IMR-90 (cell line): ENCODE measurements at regions not wholly inside any gene's neighbourhood (a gene's known extent, or its start where the extent isn't known, plus 50 kb on each side); places are given as distances from the start of the nearest gene placed in this dataset.

Experiments used
- ATAC-seq: fragments of 200-7000 bp; cut with Tn5 transposase; 2 replicates; pipeline ENCODE4 v1.9.1; 2020; ENCODE audit warnings: low read depth, mild to moderate bottlenecking, moderate library complexity
- BruUV-seq: library from RNA; stranded (reverse); fragments of 400-500 nt; replicated peaks from 2 replicates; lab custom pipeline; 2021; lab: Mats Ljungman, UMichigan
- CTCF ChIA-PET: fragments of 300-600 bp; formaldehyde crosslinking; extraction: SDS; loops from one replicate; lab custom pipeline; 2021; ENCODE audit warnings: antibody characterized with exemption; lab: Yijun Ruan, JAX
- POLR2A ChIA-PET: fragments of 300-600 bp; sonication (Branson Sonifier 250); formaldehyde crosslinking; loops from one replicate; lab custom pipeline; 2022; ENCODE audit warnings: antibody characterized with exemption; ENCODE audit not compliant: unreplicated experiment; lab: Charles Lee
- DNase-seq: peaks from one replicate; pipeline ENCODE4 v3.0.0; 2013
- H2AFZ ChIP-seq: replicated peaks from 2 replicates; pipeline ENCODE3; 2013; ENCODE audit warnings: low read length, mild to moderate bottlenecking; ENCODE audit not compliant: poor library complexity
- H2AK5ac ChIP-seq: 2 replicates; pipeline ENCODE4 v1.6.1; 2013; ENCODE audit warnings: low read depth, low read length, inconsistent platforms
- H2AK9ac ChIP-seq: replicated peaks from 2 replicates; pipeline ENCODE3; 2013; ENCODE audit warnings: mild to moderate bottlenecking, low read depth, low read length, moderate library complexity; ENCODE audit not compliant: poor library complexity
- H2BK120ac ChIP-seq: 2 replicates; pipeline ENCODE4 v1.6.1; 2013; ENCODE audit warnings: low read depth, low read length, inconsistent platforms
- H2BK15ac ChIP-seq: 3 replicates; pipeline ENCODE4 v1.6.1; 2013; ENCODE audit warnings: low read depth, low read length, inconsistent platforms
- H2BK20ac ChIP-seq: 2 replicates; pipeline ENCODE4 v1.6.1; 2013; ENCODE audit warnings: low read depth, mild to moderate bottlenecking, inconsistent platforms, low read length, moderate library complexity
- H2BK5ac ChIP-seq: 2 replicates; pipeline ENCODE4 v1.6.1; 2013; ENCODE audit warnings: mild to moderate bottlenecking, low read depth, low read length, inconsistent platforms; ENCODE audit not compliant: poor library complexity, severe bottlenecking
- H3K14ac ChIP-seq: replicated peaks from 2 replicates; pipeline ENCODE4 v1.6.1; 2013; ENCODE audit warnings: low read depth, low read length, inconsistent platforms
- H3K18ac ChIP-seq: 2 replicates; pipeline ENCODE4 v1.6.1; 2013; ENCODE audit warnings: low read depth, low read length, control low read depth
- H3K23ac ChIP-seq: 2 replicates; pipeline ENCODE4 v1.6.1; 2013; ENCODE audit warnings: low read depth, low read length, inconsistent platforms
- H3K27ac ChIP-seq: 2 replicates; pipeline ENCODE4 v1.5.1; 2013; ENCODE audit warnings: mild to moderate bottlenecking, control low read depth, low read length; ENCODE audit not compliant: insufficient read depth
- H3K27me3 ChIP-seq: 2 replicates; pipeline ENCODE4 v1.6.1; 2013; ENCODE audit warnings: low read length; ENCODE audit not compliant: control insufficient read depth, insufficient read depth
- H3K36me3 ChIP-seq: 2 replicates; pipeline ENCODE4 v1.6.1; 2013; ENCODE audit warnings: low read length, mixed read lengths; ENCODE audit not compliant: control insufficient read depth, insufficient read depth
- H3K4ac ChIP-seq: 2 replicates; pipeline ENCODE4 v1.6.1; 2013; ENCODE audit warnings: low read depth, low read length, inconsistent platforms
- H3K4me1 ChIP-seq: 2 replicates; pipeline ENCODE4 v1.6.1; 2013; ENCODE audit warnings: low read length, mixed read lengths; ENCODE audit not compliant: control insufficient read depth, insufficient read depth
- H3K4me2 ChIP-seq: 2 replicates; pipeline ENCODE4 v1.6.1; 2013; ENCODE audit warnings: low read depth, mild to moderate bottlenecking, control low read depth, low read length, moderate library complexity
- H3K4me3 ChIP-seq: 2 replicates; pipeline ENCODE4 v1.5.1; 2013; ENCODE audit warnings: low read depth, mild to moderate bottlenecking, control low read depth, low read length, moderate library complexity; ENCODE audit not compliant: insufficient read depth
- H3K56ac ChIP-seq: 2 replicates; pipeline ENCODE4 v1.6.1; 2013; ENCODE audit warnings: low read length, inconsistent platforms; ENCODE audit not compliant: insufficient read depth; ENCODE audit errors: extremely low read depth
- H3K79me1 ChIP-seq, 2 experiments: 2 replicates each; pipeline ENCODE4 v1.6.1; 2013; ENCODE audit warnings: low read length in 2 of 2, inconsistent platforms in 1 of 2, low read depth in 1 of 2
- H3K9ac ChIP-seq: 2 replicates; pipeline ENCODE4 v1.6.1; 2013; ENCODE audit warnings: low read depth, low read length, control low read depth
- H3K9me1 ChIP-seq: 2 replicates; pipeline ENCODE4 v1.6.1; 2013; ENCODE audit warnings: low read length, inconsistent platforms; ENCODE audit not compliant: insufficient read depth
- H3K9me3 ChIP-seq: 2 replicates; pipeline ENCODE4 v1.6.1; 2013; ENCODE audit warnings: low read length; ENCODE audit not compliant: control insufficient read depth, insufficient read depth
- H4K20me1 ChIP-seq: 2 replicates; pipeline ENCODE4 v1.6.1; 2013; ENCODE audit warnings: low read length, inconsistent platforms; ENCODE audit not compliant: insufficient read depth
- H4K5ac ChIP-seq: 2 replicates; pipeline ENCODE4 v1.6.1; 2013; ENCODE audit warnings: mild to moderate bottlenecking, low read depth, low read length, control low read depth
- H4K8ac ChIP-seq, 2 experiments: 2 replicates each; pipeline ENCODE4 v1.6.1; 2013; ENCODE audit warnings: low read depth in 2 of 2, low read length in 2 of 2, control low read depth in 1 of 2, inconsistent platforms in 1 of 2
- H4K91ac ChIP-seq: 2 replicates; pipeline ENCODE4 v1.6.1; 2013; ENCODE audit warnings: low read depth, low read length, inconsistent platforms; ENCODE audit not compliant: insufficient read depth
- BHLHE40 ChIP-seq: fragments of 150-350 bp; IDR thresholded peaks from 2 replicates; pipeline ENCODE4 v1.6.1; 2016; ENCODE audit warnings: mild to moderate bottlenecking, low read depth, low read length
- CHD1 ChIP-seq: IDR thresholded peaks from 2 replicates; pipeline ENCODE4 v1.6.1; 2012; ENCODE audit warnings: low read depth, low read length, improper control_type of control experiment
- MAFK ChIP-seq: IDR thresholded peaks from 2 replicates; pipeline ENCODE4 v1.6.1; 2012; ENCODE audit warnings: low read depth, low read length, improper control_type of control experiment
- MAZ ChIP-seq: IDR thresholded peaks from 2 replicates; pipeline ENCODE4 v1.6.1; 2012; ENCODE audit warnings: low read depth, mild to moderate bottlenecking, low read length, improper control_type of control experiment, moderate library complexity, borderline replicate concordance
- POLR2A ChIP-seq: IDR thresholded peaks from 2 replicates; pipeline ENCODE4 v1.6.1; 2012; ENCODE audit warnings: mild to moderate bottlenecking, low read depth, low read length
- RAD21 ChIP-seq: IDR thresholded peaks from 2 replicates; pipeline ENCODE4 v1.6.1; 2012; ENCODE audit warnings: low read length, improper control_type of control experiment
- RCOR1 ChIP-seq: IDR thresholded peaks from 2 replicates; pipeline ENCODE4 v1.6.1; 2012; ENCODE audit warnings: mild to moderate bottlenecking, low read length, improper control_type of control experiment; ENCODE audit not compliant: insufficient replicate concordance
- RFX5 ChIP-seq: IDR thresholded peaks from 2 replicates; pipeline ENCODE4 v1.8.0; 2012; ENCODE audit warnings: low read depth, mild to moderate bottlenecking, low read length, moderate library complexity
- whole genome bisulfite sequencing, 2 experiments: methylation state at CpG; one replicate each; pipeline versions ENCODE4 v1.1.5 to v1.1.7; 2013; ENCODE audit warnings: missing lambda C conversion rate in 2 of 2; ENCODE audit not compliant: insufficient read length in 1 of 2; ENCODE audit errors: extremely low coverage in 2 of 2; 5-methylcytosine and 5-hydroxymethylcytosine counted together
- dilution Hi-C: fragments of 300-500 bp; cut with HindIII; formaldehyde crosslinking; loops from one replicate; pipeline ENCODE4 v1.14.3; 2018; ENCODE audit warnings: low sequenced_read_pairs; ENCODE audit not compliant: unreplicated experiment
- in situ Hi-C: fragments of 300-500 bp; cut with MboI; formaldehyde crosslinking; loops from 3 replicates; pipeline ENCODE4 v1.14.3; 2019; ENCODE audit warnings: low sequenced_read_pairs, inconsistent platforms, mixed read lengths
- intact Hi-C: fragments of 100-400 bp; cut with micrococcal nuclease; formaldehyde crosslinking; loops from 2 replicates; pipeline ENCODE4 v1.10.0; 2022
- TF ChIP-seq, protein P1 (sequence below): fragments of 150-350 bp; IDR thresholded peaks from 2 replicates; pipeline ENCODE4 v1.6.1; 2017; ENCODE audit warnings: mild to moderate bottlenecking, antibody characterized with exemption, low read length, low read depth

GRCh38 chr2:153408710-153409385 is 69.7 kb downstream of the RPRM start:
- in situ Hi-C loops: no loop called here
- WGBS, 2 experiments: no CpG with 5 or more reads among the region's 3 CpGs

More at GRCh38 chr2:153408710-153409385, 69.7 kb downstream of the RPRM start:
- Histone ChIP-seq H3K36me3 (no peaks in the 10 kb centered on the region), H3K27ac (no peak overlapping the region), H2BK15ac (no peak overlapping the region), H2AK9ac (no peak overlapping the region), H3K79me1 (no peaks in the 10 kb centered on the region), H3K4me1 (no peaks in the 10 kb centered on the region), H2BK20ac (no peak overlapping the region), H2AK5ac (no peak overlapping the region), H3K27me3 (no peaks in the 10 kb centered on the region), H3K9me1 (no peaks in the 10 kb centered on the region), H4K20me1 (no peaks in the 10 kb centered on the region), H3K23ac (no peak overlapping the region), H3K4me2 (no peak overlapping the region), H3K4me3 (no peak overlapping the region), H3K18ac (no peak overlapping the region), H4K8ac (no peak overlapping the region), H3K9me3 (peaks cover 10% of the 10 kb centered on the region; the same call in 1 of the 2 replicates), H3K9ac (no peak overlapping the region), H2BK5ac (no peak overlapping the region), H4K91ac (no peak overlapping the region), H3K14ac (no peak overlapping the region), H2AFZ (no peak overlapping the region), H4K5ac (no peak overlapping the region), H3K56ac (no peak overlapping the region), H2BK120ac (no peak overlapping the region), H3K4ac (no peak overlapping the region)
- ChIA-PET CTCF (no interaction called here), POLR2A (no interaction called here)
- intact Hi-C loops (no loop called here), dilution Hi-C loops (no loop called here)
- DNase-seq (no peak), ATAC-seq (no peak)
- BruUV-seq: no TSS peak
- TF ChIP-seq RFX5: no peak
- TF ChIP-seq, protein P1, sequence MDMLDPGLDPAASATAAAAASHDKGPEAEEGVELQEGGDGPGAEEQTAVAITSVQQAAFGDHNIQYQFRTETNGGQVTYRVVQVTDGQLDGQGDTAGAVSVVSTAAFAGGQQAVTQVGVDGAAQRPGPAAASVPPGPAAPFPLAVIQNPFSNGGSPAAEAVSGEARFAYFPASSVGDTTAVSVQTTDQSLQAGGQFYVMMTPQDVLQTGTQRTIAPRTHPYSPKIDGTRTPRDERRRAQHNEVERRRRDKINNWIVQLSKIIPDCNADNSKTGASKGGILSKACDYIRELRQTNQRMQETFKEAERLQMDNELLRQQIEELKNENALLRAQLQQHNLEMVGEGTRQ: no peak
- TF ChIP-seq RAD21: no peak
- no peak for TF ChIP-seq RCOR1
- no peak for TF ChIP-seq BHLHE40
- TF ChIP-seq POLR2A: no peak
- no peak for TF ChIP-seq CHD1
- no peak for TF ChIP-seq MAZ
- TF ChIP-seq MAFK: no peak
